Stimulated activated CD4-positive, alpha-beta T cell treated with anti-CD3 and anti-CD28 coated beads, Interleukin-4, amount 100 ng/mL, for 48 hours (primary cell): ENCODE measurements at regions not wholly inside any gene's neighbourhood (a gene's known extent, or its start where the extent isn't known, plus 50 kb on each side); places are given as distances from the start of the nearest gene placed in this dataset.

ENCODE experiments used
- DNase-seq, 2 donors: peaks; one replicate each; pipeline ENCODE4 v3.0.0-alpha.2; 2020; ENCODE audit warnings: low read depth in 2 of 2

DNA sequence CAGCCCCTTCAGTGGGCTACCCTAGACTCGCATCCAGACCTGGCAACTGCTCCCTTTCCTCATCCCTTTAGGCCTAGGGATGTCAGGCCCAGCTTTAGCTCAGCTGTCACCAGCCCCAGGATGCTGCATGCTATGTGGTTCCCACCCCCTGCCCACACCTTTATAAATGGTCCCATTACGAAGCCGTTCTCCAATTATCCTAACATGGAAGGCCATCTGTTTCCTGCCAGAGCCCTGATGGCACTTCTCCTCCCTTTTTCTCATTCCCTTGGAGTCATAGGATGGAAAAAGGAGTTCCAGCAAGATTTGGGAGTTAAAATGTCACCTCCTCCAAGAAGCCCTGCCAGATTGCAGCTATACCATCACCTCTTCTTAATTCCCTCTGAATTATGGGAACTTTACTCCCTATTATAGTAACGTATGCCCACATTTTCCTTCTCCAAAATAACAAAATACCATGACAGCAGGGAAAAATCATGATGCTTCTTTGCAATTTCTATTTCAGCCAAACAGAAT, 205.0 kb upstream of the GRIK3 start:
- DNase-seq, result no peak

DNA sequence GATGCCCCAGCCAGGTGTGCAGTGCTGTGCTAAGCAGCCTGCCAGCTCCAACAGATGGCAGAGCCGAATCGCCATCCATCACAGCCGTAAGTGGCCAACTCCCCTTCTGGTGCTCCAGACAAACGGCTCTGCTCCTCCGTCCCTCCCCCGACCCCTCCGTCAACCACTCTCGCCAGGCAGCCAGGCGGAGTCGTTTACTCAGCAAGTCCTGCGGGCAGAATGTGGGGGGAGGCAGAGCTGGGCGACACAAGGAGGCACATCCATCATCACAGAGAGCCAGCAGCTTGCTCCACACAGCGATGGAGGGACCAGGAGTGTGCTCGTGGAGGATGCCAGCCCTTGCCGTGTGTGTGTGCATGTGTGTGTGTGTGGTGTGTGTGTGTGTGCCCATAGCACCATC, 206.6 kb upstream of the GRIK3 start:
- DNase-seq, result no peak

DNA sequence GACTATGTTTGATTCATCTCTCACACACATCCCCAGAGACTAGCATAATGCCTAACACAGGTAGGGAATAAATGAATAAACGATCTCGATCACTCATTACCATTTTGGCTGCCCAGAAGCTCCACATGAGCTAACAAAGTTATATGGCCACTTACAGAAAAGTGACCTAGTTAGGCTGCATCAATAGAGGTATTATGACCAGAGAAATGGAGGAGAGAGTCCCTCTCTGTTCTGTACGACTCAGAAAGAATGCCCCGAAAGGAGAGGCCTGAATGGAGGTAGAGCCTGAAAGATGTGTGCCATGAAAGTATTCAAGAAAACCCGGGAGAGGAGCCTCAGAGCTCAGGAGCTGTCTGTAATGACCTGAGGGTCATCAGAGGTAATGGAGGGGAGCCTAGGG, 208.2 kb upstream of the GRIK3 start:
- DNase-seq, result no peak

DNA sequence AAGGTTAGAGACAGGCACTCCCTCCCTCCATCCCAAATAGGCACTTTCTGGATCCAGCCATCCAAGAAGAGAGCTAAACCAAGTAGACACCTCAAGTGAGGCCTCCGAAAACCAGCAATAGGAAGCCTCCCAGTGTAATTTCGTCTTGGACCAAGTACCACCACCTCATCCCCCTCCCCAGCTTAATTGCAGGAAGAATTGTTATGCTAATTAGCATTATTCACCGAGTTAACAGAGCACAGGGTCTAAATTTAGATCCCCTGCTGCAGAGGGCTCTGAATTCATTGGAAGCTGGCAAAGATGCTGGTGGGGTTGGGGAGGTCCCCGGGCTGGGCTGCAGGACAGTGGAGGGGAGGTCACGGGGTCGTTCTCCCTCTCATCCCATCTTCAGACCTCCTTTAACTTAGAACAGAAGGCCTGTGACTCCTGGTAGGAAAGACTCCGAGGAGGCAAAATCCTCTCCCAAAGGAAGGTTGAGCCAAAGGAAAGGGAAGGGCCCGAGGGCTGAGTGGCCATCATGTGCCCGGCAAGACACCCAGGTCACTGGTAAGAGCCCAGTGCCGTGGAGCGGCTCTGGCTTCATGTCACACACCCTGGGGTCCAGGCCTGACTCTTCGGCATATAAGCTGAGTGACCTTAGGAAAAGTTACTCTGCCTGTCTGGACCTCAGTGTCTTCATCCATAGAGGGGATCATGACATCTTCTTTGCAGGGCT, 209.2 kb upstream of the GRIK3 start:
- DNase-seq, result no peak

DNA sequence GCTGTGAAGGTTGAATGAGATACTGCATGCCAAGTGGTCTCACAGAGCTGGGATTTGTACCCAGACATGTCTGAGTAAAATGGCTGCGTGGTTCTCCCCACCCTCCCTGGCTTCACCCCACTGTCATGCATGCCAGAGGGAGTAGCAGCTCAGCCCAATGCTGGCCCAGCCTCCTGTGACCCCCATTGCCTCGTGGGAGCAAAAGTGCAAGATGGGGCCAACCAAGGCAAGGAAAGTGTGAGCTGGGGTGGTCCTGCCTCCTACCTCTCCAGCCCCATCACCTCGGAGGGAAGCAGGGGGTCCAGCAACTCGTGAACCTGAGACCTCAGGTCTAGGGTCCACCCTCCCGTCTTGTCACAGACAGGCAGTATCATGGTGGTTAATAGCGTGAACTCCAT, 209.8 kb upstream of the GRIK3 start:
- no peak for DNase-seq

DNA sequence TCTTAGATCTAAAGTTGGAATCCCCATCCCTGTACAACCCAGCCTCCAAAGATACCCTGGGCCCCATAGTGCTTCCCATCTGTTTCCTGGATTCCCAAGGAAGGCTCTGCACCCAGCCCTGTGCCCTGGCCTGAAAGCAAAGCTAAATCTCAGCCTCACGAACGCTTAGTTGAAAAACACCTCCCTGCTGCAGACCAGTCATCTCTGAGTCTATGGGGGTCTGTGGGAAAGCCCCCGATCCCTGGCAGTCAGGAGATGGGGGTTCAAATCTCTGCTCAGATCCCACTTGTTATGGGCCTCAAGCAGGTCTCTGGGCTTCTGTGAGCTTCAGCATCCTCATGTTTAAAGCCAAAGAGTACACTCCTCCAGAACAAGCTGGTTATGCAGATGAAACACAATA, 210.5 kb upstream of the GRIK3 start:
- DNase-seq, result no peak

DNA sequence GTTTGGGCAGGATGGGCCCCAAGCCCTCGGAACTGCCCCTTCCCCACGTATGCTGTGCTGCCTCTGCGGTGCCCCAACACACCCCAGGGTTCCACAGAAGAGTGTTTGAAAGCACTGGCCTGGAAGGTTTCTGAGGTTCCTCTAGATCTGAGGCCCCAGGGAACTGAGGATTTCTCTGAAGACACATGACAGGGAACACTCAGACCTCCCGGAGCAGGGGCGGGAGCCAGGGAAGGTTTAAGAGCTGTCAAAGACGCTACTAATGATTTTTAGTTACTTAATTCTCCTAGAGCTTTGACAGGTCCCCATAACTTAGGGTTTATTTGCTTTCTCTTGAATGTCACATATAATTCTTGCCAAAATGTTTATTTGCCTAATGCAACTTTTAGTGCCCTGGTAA, 212.3 kb upstream of the GRIK3 start:
- DNase-seq, result no peak

DNA sequence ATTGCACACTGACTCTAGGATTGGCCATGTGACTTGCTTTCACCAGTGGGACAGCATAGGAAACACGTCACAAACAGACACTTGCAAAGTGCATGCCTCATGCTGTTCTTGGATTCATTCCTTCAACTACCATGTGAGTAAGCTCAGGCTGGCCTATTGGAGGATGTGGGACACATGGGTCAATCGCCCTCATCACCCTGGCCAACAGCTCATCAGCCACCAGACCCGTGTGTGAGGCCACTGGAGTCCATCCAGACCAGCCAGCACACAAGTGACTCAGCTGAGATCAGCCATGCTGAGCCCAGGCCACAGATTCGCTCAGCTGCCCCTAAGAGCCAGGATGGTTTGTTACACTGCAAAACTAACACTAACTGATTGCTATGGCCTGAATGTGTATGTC, 216.1 kb upstream of the GRIK3 start:
- DNase-seq, result no peak

DNA sequence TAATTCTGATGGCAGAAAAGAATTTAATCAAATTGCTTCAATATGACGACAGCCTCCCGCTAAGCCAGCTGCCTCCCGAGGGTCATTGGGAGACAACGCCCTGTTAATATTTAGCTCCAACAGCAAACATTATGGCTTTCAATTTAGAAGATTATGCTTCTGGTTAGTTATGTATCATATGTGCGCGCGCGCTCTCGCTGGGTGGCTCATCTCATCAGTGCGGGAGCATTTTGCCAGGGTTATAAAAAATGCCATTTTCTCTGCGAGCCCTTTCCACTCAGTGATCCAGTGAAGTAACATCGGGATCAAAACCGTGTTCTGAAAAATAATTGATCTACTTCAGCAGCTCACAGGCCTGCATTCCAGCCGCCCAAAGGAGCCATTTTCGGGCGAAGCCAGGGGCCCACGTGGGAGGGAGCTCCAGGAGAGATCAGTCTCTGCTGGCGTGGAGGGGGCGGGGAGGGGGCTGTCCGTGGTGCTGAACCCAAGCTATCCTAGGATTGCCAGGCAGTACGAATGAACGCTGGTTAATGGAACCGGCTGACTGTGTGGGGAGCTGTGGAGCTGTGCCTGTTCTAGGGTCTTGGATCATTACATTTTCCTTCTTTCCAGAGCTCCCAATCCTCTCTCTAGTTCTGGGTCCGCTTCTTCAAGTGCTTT, 219.1 kb upstream of the ZC3H12A start:
- peak in 1 of 2 donors; percentile 13 for DNase-seq

DNA sequence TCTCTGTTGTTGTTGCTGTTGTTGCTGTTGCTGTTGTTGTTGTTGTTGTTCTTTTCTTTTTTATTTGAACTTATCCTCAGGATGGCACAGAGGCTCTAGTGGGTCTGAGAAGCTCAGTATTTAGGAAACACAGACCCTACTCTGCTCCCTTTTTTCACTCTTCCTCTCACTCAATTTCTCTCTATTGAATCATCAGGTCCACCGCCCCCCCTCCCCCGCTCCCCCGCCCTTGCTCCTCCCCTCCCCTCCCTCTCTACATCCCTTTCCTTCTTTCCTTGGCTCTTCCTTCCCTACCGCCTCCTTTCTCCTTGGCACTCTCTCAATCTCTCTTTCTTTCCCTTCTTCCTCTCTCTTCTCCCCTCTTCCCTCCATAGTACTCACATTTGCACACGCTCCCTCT, 218.5 kb upstream of the ZC3H12A start:
- DNase-seq, result no peak

DNA sequence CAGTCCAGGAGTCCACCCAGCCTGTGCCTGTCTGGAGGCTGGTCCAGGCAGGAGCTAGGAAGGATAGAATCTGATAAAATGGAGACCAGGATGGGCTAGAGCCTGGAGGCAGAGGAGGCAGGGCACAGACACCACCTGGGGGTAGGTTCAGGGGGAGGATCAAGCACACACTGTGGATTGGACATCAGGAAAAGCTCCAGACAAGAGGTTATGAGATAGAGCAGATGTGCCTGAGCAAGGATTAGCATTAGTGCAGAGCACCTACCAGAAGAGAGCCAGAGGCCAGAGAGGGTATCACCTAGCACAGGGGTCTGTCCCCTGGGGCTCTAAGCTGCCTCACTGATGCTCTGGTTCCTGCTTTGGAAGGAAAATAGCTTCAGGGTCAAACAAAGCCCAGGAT, 216.7 kb upstream of the ZC3H12A start:
- no peak for DNase-seq

DNA sequence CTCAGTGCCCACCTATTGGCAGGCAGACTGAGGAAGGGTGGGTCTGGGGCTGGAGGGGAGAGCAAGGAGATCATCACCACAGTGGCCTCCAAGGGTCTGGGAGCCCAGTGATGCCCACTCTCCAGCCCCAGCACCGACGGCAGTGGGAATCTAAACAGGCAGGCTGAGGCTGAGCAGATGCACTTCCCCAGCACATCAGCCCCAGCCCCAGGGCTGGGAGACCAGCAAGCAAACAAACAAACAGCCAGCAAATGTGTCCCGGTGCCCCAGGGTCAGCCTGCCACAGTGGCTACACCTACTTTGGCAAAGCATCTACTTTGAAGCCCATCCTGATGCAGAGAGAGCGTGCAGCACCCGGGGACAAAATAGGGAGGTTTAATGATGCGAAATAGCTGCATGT, 216.3 kb upstream of the ZC3H12A start:
- DNase-seq, result no peak

DNA sequence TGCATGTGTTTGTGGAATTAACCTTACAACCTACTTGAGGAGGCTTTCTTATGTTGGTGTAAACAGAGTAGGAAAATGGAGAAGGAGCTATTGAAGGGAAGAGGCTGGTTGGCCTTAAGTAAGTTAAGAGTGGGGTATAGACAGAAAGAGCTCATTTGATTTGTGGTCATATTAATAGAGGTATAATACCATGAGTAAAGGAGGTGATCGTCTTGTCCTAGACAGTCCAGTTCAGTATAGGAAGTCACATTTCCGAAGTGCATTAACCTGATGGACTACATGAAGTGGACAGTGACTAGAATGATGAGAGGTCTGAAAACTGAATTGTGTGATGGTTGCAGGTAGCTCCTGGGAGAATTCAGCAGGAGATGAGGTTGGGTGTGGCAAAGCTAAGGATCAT, 215.4 kb upstream of the ZC3H12A start:
- no peak for DNase-seq

DNA sequence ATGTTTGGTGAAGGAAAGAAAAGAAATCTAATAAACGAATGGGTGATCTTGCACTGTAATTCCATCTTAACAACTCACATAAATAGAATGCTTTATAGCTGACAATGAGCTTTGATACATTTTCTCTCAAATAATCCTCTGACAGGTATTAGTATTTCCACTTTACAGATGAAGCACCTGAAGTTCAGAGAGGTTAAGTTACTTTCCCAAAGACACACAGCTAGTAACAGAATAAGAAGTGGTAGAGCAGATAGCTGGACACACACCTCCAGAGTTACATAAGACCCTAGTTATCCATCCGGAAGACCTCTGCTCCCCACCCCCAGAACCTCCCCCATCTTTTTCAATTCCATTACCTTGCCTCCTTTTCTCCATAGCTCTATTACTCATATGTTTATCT, 213.3 kb upstream of the ZC3H12A start:
- no peak for DNase-seq

DNA sequence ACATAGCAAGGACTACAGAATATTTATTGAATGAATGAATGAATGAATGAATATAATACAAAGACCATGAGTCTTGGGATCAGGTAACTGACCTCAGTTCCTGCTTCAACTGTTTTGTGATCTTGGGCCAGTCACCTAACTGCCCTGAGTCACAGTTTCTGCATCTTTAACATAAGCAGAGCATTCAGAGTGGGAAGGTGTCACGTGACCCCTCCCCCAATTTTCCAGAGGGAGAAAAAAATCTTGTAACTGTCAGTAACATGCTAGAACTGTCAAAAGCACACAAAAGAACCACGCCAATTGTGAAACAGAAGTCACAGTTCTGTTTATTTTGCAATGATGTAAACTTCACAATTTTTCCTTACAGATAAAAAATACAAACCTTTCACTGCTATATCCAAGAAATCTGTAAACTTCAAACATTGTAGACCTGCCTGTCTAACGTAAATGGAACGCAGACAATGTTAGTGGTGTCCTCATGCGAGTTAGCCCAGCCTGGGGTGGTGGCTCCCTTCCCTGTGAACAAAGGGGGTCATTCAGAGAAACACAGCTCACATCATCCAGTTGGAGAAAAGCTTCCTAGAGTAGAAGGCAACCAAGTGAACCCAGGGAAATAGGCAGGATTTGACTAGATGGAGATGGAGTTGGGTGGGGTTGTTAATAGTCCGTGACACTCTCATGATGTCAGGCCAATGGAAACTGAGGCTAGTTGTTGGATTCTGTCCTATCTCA, 211.8 kb upstream of the ZC3H12A start:
- no peak for DNase-seq

DNA sequence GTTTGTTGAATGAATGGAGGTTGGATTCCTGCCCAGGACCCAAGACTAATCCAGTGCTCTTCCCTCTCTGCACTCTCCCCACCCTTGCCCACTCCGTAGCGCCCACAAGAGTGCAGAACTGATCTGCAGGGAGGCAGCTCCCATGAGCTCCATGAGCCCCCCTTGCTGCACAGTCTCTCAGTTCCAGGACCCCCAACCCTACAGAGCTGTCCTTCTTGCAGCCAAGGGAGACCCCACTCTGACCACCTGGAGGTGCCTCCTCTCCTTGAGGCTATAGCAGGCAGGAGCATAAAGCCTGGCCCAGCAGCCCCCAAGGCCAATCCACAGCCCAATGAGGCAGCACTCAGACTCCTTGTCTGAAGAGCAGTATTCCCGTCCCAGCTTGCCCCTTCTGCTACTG, 209.2 kb upstream of the ZC3H12A start:
- DNase-seq, result no peak

DNA sequence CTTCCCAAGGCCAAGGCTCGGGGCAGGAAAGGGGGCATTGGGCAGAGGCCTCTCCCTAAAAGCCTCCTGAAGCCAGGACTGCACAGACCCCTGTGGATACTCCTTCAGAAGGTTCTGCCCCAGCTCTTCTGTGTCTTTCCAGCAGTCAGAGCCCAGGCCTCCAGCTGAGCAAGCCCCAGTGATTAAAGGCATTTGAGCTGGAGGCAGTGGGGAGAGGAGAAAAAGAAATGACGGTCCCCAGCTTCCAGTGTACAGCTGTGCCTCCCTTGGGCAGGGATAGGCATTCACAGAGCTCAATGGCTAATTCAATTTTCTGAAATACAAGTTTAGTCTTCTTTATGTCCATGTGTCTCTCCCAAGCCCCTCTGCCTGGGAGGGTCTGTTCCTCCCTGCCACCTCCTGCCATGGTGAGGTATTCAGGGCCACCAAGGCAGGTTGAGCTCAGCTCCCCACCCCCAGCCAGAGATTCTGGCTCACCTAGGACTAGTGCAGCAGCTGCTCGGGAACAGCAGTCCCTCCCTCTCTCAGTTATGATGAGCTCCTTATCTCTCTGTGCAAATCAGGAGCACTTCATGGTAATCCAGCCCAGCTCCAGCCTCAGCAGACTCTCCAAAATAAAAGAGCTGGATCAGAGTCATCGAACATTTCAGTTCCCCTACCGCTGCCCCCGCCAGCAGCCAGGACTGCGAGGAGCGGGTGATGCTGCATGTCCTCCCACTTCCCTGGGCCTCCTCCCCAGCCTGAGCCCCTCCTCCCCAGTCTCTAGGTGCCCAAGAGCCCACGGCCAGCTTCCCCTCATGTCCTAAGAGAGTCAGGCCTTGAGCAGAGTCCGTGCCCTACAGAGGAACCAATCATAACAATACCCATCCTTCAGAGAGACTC, 208.4 kb upstream of the ZC3H12A start:
- no peak for DNase-seq

DNA sequence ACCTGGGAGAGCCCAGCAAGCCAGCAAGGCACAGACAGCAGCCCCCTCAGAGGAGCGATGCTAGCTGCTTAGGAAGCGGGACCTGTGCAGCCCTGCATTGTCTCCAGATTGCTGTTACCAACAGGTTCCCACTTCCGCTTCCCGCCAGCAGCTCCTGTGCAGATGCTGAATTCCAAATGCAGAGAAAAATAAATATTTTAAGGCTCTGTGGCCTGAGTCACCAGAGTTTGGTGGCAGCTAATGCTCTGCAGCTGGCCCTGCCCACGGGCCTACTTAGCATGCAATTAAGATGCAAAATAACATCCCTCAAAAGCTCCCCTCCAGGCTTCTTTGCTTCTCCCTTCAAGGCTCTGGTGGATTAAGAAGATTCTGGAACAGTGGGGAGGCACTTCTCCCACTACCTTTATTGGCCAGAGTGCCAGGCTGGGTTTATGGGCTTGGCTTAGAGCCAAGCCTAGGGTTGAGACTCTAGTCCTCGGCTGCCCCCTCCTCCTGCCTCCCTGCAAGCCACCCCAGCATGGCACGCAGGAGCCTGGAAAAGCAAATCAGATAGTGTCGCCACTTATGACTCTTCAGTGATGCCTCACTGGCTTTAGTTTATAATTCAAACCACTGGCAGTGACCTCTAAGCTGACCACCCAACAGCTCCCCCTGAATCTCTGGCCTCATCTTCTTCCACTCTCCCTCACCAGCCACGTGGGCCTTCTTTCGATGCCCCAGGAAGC, 207.1 kb upstream of the ZC3H12A start:
- DNase-seq, result no peak

DNA sequence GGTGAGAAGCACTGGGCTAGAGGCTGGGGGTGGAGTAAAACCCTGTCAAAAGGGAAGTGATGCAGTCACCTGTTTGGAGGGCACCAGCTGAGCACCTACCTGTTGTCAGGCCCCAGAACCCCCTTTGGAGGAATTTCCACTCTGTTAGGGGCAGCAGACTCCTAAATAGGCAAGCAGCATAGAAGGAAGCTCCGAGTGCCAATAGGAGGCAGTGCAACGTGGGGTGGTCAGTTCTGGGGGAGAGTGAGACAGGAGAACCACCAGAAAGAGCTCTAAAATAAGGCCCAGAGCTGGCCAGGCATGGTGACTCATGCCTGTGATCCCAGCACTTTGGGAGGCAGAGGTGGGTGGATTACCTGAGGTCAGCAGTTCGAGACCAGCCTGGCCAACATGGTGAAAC, 203.7 kb upstream of the ZC3H12A start:
- DNase-seq, result no peak

DNA sequence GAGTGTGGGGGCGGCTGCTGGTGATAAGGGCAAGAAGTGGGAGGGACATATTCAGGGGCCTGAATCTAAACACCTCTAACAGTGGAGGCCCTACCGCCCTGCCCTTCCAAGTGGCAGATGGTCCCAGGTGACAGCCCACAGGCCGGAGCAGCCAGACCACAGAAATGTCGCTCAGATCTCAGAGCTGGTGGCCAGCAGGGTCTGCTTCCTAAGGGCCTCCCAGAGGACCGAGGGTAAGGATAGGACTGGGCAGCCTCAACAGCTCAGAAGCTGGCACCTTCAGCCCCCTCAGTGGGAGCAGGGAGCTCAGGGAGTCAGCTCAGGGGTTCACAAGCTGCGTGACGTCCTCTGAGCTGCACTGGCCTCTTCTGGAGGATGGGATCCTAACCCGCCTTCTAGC, 201.8 kb upstream of the ZC3H12A start:
- no peak for DNase-seq

DNA sequence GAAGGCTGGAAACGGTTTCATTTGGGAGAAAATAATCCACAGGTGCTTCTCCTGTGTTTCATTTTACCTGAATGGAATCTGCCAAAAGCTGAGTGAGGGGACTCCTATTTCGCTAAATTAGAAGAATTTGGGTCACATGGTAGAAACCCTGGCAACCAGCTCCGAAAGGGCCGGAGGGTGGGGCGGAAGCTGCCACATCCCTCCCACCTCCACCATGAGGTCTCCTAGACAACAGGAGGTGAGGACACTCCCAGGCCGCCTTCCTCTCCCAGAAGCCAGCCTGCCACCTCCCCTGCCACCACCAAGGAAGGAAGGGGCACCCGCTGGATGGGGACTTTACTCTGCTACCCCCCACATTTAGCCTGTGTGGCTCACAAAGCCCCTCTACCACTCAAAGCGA, 199.9 kb upstream of the ZC3H12A start:
- no peak for DNase-seq
